ENCODE measurements at regions not wholly inside any gene's neighbourhood (a gene's known extent, or its start where the extent isn't known, plus 50 kb on each side); places are given as distances from the start of the nearest gene placed in this dataset.

- DNase-seq: no peak
Observed at GRCh38 chr6:119626884-119627619, 277.5 kb upstream of the MAN1A1 start.

GRCh38 chr6:119620846-119621555, 271.4 kb upstream of the MAN1A1 start:
- no peak for DNase-seq

DNA sequence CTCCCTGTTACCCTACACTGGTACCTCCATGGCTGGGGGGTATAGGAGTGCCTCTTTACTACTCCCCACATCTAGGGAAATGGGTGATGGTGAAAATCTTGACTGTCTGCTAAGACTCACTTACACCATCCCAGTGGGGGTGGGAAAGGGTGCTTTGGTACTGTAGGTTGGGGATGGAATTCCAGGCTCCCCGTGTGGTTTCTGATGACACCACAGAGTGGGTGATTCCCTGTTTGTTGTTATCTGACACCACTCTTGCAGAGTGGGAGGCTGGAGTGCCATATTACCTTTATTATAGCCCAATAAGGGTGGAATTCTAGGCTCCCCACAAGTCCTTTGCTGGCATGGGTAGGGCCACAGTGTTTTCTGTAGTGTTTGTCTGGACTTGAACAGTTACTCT, 264.6 kb upstream of the MAN1A1 start:
- no peak for DNase-seq

GRCh38 chr6:119612911-119613381, 263.4 kb upstream of the MAN1A1 start:
- DNase-seq: no peak

DNA sequence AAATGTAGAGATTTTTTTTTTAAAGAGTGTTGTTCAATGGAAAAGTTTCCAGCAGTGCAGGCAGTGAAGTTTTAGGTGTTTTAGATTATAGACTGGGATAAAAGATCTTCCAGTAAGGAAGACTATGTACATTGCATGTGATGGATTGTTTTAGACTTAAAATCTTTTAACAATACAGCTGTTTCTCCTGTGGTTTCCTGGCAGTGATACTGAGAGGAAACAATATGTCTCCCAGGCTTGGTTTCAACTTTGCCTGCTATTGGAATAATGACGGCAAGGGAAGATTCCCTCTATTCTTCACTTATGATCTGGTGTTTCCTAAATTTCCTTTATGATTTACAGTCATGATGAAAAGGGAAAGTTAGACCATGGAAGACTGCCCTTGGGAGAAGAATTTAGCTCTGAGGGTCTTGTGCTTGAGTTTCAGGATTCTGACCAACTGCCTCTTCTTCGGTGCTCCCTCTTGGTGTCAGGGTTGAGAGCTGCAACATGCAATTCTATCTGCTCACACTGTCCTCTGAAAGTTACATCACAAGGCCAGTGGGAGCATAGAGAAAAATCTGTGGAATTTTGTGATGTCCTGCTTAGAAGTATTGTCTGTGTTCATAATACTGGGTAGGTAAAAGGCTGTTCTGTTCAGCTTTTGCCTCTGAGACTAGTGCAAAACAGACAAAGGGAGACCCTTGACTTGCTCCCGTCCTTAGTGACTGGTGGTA, 262.8 kb upstream of the MAN1A1 start:
- DNase-seq: no peak

DNA sequence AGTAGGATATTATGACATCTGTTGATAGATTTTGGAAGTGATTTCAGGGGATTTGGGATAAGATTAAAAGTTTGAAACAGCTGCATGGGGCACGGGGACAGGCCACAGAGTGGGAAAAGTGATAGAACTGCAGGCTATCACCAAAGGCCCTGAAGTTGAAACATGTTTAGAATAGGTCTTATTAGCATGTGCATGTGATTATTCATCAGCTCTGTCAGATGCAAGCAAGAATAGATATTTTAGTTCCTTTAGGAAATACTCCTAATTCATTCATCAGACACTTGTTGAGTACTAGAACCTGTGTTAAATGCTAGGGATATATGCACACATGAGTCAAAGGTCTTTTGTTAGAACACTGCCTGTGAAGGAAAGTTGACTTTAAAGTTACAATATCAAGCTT, 261.2 kb upstream of the MAN1A1 start:
- no peak for DNase-seq

- DNase-seq: no peak
Observed at GRCh38 chr6:119610265-119610664, 260.7 kb upstream of the MAN1A1 start.

DNA sequence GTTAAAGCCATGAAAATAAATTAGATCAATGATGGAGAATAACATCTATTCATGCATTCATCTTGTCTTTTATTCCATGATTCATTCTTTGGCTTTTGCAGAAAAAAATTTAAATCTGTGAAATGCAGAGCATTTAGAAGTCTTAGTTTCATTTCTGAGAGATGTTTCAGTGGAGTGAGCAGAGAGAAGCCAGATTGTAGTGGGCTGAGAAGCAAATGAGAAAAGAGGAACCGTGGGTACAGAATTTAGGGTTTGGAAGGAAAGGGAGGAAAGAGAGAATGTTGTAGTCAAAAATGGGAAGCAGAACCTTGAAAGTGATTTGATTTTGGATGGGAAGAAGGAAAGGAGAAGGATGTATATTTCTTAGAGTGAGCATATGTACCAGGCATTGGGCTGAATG, 260.3 kb upstream of the MAN1A1 start:
- DNase-seq: no peak

- no peak for DNase-seq
Observed at GRCh38 chr6:119608994-119609393, 259.4 kb upstream of the MAN1A1 start.

DNA sequence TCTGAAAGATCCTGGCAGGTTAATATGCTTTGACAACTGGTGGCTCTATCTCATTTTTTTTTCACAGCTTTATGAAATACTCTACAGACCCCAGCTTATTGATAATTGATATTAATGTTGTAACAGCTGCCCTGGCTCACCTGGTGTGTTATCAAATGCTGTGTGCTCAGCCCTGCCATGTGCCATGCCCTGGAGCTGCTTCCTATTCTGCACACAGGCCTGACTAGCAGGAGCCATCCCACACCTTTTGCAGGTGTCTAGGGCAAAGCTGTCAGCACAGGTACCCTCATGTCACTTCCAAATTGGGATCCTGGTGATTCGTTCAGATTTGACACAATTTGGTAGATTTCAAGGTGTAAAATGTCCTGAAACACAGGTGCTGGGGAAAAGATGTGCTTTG, 254.6 kb upstream of the MAN1A1 start:
- DNase-seq: no peak

DNA sequence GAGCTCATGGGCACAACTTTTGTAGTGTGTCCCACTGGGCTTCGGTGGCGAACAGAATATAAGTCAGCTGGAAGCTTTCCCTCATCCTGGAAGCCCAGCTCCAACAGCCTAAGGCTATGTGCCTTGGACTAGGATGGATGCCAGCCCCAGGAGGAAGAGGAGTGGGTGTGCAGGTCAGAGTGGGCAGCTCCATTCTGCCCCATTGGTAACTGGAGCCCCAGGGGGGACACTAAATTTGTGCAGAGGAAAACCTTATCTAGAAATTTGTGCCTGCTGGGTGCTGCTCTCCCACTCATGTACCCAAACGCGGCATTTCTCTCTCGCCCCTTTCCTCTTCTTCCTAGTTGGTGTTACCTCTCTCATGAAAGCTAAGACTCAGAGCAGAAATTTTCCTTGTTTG, 253.9 kb upstream of the MAN1A1 start:
- DNase-seq: no peak

DNA sequence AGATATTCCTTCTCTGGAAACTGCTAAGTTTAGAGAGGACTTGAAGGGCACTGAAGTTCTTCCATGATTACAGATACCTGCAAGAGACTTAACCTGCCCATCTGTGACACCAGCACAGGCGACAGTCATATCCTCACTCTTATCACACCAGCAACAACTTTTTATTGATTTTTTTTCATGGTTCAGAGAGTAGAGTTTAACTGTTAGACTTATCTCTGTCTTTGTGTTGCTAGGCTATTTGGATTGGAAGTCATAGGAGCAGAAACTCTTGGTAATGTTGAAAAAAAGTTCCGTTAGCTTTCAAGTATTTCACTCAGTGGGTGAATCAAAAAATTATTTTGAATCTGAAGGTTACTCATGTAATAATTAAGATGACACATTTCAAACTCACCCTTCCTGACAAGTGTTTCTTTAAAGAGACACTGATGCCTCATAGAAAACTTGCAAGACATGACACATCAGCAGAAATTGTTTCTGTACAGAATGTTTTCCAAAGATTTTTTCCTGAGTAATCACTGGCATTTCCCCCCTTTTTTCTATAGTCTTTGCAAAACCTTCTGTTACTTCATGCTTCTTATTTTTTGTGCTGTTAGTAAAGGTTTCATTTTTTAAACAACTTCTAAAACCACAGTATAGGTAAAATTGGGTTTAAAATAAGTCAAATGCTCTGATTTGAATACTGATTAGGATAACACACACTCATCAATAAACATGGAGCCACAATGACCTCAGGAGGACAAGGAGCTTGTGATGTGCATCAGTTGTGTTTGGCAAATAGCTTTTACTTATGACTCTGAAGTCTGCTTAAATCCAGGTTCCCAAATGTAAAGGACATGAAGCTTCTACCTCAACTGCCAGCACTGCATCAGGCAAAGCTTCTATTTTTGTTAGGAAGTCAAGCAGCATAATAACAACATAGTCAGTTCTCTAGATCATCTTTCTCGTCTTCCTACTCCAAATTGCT, 252.9 kb upstream of the MAN1A1 start:
- DNase-seq: no peak

- no peak for DNase-seq
Observed at GRCh38 chr6:119598883-119599282, 249.3 kb upstream of the MAN1A1 start.

DNA sequence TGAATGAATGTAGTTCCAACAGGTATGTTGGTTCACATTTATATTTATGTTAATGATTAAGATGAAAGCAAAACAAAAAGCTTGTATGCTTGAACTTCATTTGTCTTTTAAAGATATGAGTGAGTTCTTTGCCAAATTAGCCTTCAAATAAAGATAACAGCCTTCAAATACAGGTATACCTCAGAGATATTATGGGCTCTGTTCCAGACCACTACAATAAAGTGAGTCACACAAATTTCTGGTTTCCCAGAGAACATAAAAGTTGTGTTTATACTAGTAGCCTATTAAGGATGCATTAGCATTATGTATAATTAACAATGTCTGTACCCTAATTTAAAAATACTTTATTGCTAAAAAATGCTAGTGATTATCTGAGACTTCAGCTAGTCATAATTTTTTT, 245.3 kb upstream of the MAN1A1 start:
- no peak for DNase-seq

GRCh38 chr6:119591235-119591634, 241.7 kb upstream of the MAN1A1 start:
- no peak for DNase-seq

DNA sequence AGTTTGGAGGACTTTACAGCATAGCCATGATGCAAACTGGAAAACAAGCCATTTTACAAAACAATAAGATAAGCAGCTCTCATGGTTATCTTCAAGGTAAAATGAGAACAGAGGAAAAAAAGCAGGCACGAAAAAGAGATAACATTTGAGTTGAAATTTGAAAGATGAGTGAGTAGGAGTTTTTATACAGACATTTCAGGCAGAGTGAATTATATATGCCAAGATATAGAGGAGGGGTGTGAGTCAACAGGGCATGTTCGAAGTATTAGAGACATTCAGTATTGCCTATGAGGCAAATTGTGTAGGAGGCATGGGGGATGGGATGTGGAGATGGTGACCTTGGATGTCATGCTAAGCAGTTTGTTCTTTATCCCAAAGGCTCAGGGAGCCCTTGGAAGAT, 240.5 kb upstream of the MAN1A1 start:
- DNase-seq: no peak

- DNase-seq: no peak
Observed at GRCh38 chr6:119587537-119587936, 238.0 kb upstream of the MAN1A1 start.

DNA sequence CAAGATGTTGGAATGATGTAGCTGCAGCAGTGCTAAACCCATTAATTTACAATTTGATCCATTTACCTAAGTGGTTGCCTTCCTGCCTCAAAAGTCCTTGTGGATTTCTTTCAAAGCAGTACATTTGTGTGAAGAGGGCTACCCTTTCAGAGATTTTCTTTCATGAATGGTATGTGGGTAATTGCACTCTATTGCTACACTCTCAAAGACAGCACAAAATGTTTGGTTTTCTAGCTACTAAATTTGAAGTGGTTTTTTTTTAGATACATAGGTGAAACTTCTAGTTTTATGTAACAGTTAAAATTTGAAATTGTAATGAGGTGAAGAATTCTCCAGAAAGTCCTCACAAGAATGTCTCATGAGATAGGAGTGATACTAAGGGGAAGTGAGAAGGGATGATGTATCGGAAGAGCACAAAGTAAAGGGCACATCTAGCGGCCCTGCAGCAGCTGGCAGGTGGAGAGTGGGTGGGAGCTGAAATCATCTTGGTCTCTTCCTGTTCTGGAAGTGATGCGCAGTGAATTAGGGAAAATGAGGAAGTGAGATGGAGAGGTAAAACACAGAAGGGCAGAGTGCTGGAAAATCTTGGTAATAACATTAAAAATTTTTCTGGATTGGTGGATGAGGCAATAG, 236.8 kb upstream of the MAN1A1 start:
- no peak for DNase-seq

DNA sequence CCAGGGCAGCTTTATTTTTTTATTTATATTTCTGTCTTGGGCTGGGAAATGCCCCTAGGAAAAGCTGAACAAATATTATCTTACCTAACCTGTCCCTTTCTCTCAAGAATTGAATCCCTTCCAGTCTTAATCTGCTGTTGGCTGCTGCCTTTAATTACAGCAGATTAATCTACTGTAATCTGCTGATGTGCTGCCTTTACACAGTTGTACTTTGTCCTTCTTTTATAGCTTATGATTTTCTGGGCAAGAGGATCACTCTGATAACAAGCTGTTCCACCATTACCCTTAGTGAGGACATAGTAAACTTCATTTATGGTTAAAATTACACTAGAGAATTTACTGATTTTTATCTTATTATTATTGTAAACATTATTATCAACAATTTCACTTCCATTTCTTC, 234.5 kb upstream of the MAN1A1 start:
- no peak for DNase-seq

DNA sequence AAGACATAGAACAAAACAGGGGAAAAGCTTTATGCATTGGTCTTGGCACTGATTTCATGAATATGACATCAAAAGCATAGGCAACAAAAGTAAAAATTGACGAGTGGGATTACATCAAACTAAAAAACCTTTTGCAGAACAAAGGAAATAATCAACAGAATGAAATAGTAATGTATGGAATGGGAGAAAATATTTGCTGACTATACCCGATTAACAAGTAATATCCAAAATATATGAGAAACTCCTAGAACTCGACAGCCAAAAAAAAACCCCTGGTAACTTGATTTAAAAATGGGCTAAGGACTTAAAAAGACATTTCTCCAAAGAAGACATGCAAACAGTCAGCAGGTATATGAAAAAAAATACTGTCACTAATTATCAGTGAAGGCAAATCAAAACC, 231.7 kb upstream of the MAN1A1 start:
- DNase-seq: no peak

DNA sequence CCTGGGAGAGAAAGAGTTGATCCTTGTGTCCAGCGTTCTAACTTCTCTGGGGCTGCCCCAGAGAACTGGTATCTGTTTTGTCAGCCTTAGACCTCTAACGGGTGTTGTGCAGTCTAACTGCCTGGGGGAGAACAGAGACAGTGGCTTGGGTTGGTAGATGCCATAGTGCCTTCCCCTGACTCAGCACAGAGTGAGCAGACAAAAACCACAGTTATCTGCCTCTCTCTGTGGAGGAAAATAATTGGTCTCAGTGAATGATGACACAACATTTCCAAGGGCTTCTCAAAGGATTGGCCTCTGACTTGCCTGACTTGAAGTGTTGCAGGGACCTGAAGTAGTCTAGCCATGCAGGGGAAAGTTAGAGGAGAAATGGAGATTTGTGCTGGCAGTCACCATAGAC, 226.2 kb upstream of the MAN1A1 start:
- no peak for DNase-seq

GRCh38 chr6:119568580-119568979, 219.0 kb upstream of the MAN1A1 start:
- DNase-seq: no peak

All from SHP77 treated with DMSO at 0.1 percent for 48 hours (cell line).